ACHN (cell line): ENCODE measurements at regions not wholly inside any gene's neighbourhood (a gene's known extent, or its start where the extent isn't known, plus 50 kb on each side); places are given as distances from the start of the nearest gene placed in this dataset.

Experiments
- DNase-seq: peaks from one replicate; pipeline ENCODE4 v3.0.0-alpha.2; 2015
- in situ Hi-C: cut with HindIII; loops from 2 replicates; pipeline ENCODE4 v1.10.0; 2017; ENCODE audit warnings: low sequenced_read_pairs, low pct_ligation_motif_present, low pct_unique_long_range_greater_than_20kb

GRCh38 chr18:67310826-67311225, 205.7 kb downstream of the DSEL start:
- in situ Hi-C loops: no loop called here
- DNase-seq: no peak

DNA sequence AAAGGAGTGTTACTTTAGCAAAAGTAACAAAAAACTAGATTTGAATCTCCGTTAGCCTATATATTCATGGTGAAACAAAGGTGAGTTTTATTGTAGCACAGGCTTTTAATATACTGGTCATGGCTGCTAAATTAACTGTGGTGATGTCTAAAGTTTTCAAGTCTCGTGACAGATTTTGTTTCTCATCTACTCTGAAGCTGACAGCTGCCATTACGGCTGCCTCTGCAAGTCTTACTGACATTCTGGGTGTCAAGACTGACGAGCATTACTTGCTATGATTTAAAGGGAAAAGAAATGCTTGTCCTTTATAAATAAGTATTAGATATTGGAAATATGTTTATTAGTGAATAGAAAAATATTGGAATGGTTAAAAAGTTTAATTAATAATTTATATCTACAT, 207.7 kb downstream of the DSEL start:
- in situ Hi-C loops: no loop called here
- DNase-seq: no peak

GRCh38 chr18:67305466-67305865, 211.1 kb downstream of the DSEL start:
- in situ Hi-C loops: no loop called here
- no peak for DNase-seq

GRCh38 chr18:67302043-67302442, 214.5 kb downstream of the DSEL start:
- peak; percentile 4 for DNase-seq
- in situ Hi-C loops: no loop called here

- DNase-seq: no peak
- in situ Hi-C loops: no loop called here
Observed at GRCh38 chr18:67301592-67301991, 214.9 kb downstream of the DSEL start.

GRCh38 chr18:67300498-67300897, 216.0 kb downstream of the DSEL start:
- in situ Hi-C loops: no loop called here
- DNase-seq: peak; percentile 9

DNA sequence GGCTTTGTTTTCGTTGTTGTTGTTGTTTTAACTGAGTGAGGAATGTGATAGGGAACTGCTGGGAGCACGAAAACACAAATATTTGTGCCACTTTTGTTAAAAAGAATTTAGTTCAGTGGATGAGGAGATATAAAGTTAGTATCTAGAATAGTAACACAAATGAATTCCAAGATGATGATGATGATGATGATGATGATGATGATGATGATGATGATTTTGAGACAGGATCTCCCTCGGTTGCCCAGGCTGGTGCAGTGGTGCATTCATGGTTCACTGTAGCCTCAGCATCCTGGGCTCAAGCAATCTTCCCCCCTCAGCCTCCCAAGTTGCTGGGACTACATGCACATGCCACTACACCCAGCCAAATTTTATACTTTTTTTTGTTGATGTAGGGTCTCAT, 223.7 kb downstream of the DSEL start:
- DNase-seq: no peak
- in situ Hi-C loops: no loop called here

- in situ Hi-C loops: no loop called here
- no peak for DNase-seq
Observed at GRCh38 chr18:67290421-67290820, 226.1 kb downstream of the DSEL start.

DNA sequence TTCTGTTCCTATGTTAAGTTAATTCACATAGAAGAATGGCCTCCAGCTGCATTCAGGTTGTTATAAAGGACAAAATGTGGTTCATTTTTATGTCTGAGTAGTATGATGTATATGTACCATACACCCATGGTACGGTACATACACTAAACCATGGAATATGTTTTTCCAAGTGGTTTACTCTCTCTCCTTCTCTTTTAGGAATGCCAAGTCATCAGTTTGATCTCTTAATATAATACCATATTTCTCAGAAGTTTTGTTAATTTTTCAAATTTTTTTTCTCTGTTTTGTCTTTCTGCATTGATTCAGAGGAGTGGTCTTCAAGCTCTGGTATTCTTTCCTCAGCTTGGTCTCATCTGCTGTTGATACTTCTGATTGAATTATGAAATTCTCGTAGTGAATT, 230.9 kb downstream of the DSEL start:
- no peak for DNase-seq
- in situ Hi-C loops: no loop called here

DNA sequence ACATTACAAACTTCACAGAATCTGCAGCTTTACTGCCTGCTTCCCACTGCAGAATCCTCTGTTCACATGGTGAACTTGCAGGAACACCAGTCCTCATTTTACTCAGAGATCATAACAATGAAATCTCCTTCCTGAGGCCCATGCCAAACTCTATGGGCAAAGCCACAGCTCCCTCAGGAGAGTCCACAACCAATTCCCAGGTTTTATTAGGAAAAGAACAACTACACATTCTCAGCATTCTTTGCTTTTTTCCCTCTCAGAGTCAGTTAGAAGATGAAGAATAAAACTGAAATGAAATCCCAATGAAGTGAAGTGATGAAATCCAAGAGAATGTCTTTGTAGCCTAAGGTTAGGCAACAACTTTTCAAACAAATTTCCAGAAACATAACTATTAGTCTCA, 233.7 kb downstream of the DSEL start:
- DNase-seq: no peak
- in situ Hi-C loops: no loop called here

- no peak for DNase-seq
- in situ Hi-C loops: no loop called here
Observed at GRCh38 chr18:67281746-67282145, 234.8 kb downstream of the DSEL start.

DNA sequence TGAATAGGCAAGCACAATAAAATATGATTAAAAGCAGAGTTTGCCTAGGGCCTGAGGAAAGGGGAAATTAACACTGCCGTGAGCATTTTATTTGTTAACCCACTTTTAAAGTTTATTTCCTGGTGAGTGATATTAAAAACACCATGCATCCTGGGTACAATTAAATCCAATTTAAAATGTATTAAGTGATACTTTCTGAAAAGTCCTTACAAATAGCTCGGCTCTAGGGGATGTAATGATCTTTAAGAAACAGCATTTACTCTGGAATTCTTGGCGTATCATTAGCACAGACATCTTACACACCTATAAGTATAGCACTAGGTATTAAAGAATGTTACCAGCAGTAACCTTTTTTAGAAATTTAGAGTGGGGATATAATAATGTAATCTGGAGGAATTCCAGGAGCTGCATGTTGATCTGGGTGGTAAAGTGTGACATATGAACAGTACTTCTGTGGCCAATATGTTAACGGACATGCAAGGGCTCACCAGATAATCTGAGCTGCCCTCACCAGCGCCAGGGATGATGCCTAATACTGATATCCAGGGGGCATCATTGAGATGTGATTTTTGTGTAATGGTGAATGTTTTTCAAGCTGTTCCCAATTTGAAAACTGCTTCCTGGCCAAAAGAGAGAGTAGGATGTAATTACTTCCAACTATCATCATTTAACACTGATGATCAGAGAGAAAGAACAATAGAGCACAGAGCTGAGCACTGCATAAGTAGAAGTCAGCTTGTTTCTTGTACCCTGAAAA, 235.9 kb downstream of the DSEL start:
- in situ Hi-C loops: no loop called here
- no peak for DNase-seq

- no peak for DNase-seq
- in situ Hi-C loops: no loop called here
Observed at GRCh38 chr18:67279988-67280387, 236.5 kb downstream of the DSEL start.

- no peak for DNase-seq
- in situ Hi-C loops: no loop called here
Observed at GRCh38 chr18:67278984-67279383, 237.5 kb downstream of the DSEL start.

DNA sequence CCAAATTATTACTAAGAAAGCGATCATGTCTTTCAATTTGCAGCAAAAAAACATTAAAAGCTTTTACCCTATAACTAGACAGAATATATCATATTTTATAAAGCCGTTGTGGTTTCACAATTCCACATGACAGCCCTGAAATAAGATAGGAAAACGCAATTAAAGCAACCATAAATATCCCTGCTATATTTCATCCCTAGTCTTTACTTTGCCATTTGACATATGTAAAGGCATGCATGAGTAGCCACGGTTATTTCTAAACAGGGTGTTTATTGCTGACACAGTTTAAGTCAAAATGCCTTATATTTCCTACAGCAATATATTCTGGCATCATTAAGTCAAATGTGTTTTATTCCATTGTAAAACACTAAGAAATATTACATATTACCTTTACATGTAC, 239.9 kb downstream of the DSEL start:
- in situ Hi-C loops: no loop called here
- DNase-seq: no peak

DNA sequence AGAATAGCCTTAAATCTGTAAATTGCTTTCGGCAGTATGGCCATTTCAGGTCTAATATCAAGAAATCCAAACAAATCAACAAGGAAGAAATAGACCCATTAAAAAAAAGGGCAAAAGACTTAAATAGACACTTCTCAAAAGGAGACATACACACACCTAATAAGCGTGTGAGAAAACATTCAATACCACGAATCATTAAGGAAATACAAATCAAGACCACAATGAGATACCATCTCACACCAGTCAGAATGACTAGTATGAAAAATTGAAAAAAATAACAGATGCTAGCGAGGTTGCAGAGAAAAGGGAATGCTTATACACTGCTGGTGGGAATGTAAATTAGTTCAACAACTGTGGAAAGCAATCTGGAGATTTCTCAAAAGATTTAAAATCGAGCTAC, 243.2 kb downstream of the DSEL start:
- in situ Hi-C loops: no loop called here
- no peak for DNase-seq

DNA sequence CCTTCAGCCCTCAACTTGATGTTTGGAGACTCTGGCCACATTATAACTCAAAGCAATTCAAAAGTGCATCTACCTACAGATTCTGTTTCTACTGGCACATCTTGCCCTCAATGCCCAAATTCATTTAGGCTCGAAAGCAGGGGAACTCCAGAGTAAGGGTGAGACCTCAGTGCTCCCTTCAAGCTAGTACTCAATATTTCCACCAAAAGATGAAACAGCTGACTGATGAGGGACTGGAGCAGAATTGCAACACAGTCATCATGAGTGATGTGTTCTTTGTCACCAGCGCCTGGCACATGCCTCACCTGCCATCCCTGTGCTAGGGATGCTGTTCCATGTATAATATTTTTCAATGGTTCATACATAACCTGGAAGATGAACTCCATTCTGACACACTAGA, 247.3 kb downstream of the DSEL start:
- in situ Hi-C loops: no loop called here
- DNase-seq: no peak

- DNase-seq: no peak
- in situ Hi-C loops: no loop called here
Observed at GRCh38 chr18:67268530-67268929, 248.0 kb downstream of the DSEL start.

- DNase-seq: no peak
- in situ Hi-C loops: no loop called here
Observed at GRCh38 chr18:67266246-67267237, 250.0 kb downstream of the DSEL start.
